GM23338 (cell line): ENCODE measurements at regions not wholly inside any gene's neighbourhood (a gene's known extent, or its start where the extent isn't known, plus 50 kb on each side); places are given as distances from the start of the nearest gene placed in this dataset.

Experiments
- ATAC-seq: fragments of 200-7000 bp; cut with Tn5 transposase; 3 replicates; pipeline ENCODE4 v1.9.1; 2020
- DNase-seq: peaks from one replicate; pipeline ENCODE4 v3.0.0-alpha.2; 2015; ENCODE audit warnings: low spot score
- H2AFZ ChIP-seq: fragments of 200-600 bp; sonication (generic); 2 replicates; pipeline ENCODE4 v1.8.0; 2016; ENCODE audit warnings: antibody characterized with exemption, mild to moderate bottlenecking, moderate library complexity
- H3F3A ChIP-seq: fragments of 200-600 bp; sonication (generic); replicated peaks from 2 replicates; pipeline ENCODE4 v1.8.0; 2017; ENCODE audit warnings: antibody characterized with exemption, mixed run types, low read depth
- H3K27ac ChIP-seq: fragments of 200-600 bp; sonication (generic); 2 replicates; pipeline ENCODE4 v1.6.1; 2016; ENCODE audit warnings: low read depth
- H3K27me3 ChIP-seq: fragments of 200-600 bp; sonication (generic); 2 replicates; pipeline ENCODE4 v1.8.0; 2016; ENCODE audit warnings: mild to moderate bottlenecking, mixed run types, moderate library complexity; ENCODE audit not compliant: insufficient read depth
- H3K36me3 ChIP-seq: fragments of 200-600 bp; sonication (generic); 2 replicates; pipeline ENCODE4 v1.8.0; 2016; ENCODE audit warnings: mild to moderate bottlenecking; ENCODE audit not compliant: insufficient read depth
- H3K4me1 ChIP-seq: fragments of 200-600 bp; sonication (generic); 2 replicates; pipeline ENCODE4 v1.8.0; 2016; ENCODE audit warnings: mild to moderate bottlenecking, moderate library complexity; ENCODE audit not compliant: insufficient read depth
- H3K4me2 ChIP-seq: fragments of 200-600 bp; sonication (generic); 2 replicates; pipeline ENCODE4 v1.7.1; 2017; ENCODE audit warnings: mixed run types
- H3K4me3 ChIP-seq: fragments of 200-600 bp; sonication (generic); 2 replicates; pipeline ENCODE4 v1.6.1; 2016; ENCODE audit warnings: mixed run types
- H3K79me2 ChIP-seq: fragments of 200-600 bp; sonication (generic); replicated peaks from 2 replicates; pipeline ENCODE4 v1.8.0; 2017; ENCODE audit warnings: mild to moderate bottlenecking; ENCODE audit not compliant: insufficient read depth
- H3K9me2 ChIP-seq: fragments of 200-600 bp; sonication (generic); 2 replicates; pipeline ENCODE4 v1.8.0; 2017; ENCODE audit not compliant: insufficient read depth
- H4K20me1 ChIP-seq: fragments of 200-600 bp; sonication (generic); replicated peaks from 2 replicates; pipeline ENCODE4 v1.8.0; 2017; ENCODE audit warnings: mild to moderate bottlenecking; ENCODE audit not compliant: insufficient read depth
- H3K27ac Mint-ChIP-seq: 2 replicates; pipeline ENCODE4 v1.8.0; 2020; ENCODE audit warnings: inconsistent platforms, mild to moderate bottlenecking, moderate library complexity, mixed read lengths
- H3K27me3 Mint-ChIP-seq: 3 replicates; pipeline ENCODE4 v1.8.0; 2022; ENCODE audit warnings: low read depth, mild to moderate bottlenecking, moderate library complexity, mixed read lengths, inconsistent platforms; ENCODE audit not compliant: insufficient read depth, poor library complexity
- H3K36me3 Mint-ChIP-seq: 3 replicates; pipeline ENCODE4 v1.8.0; 2021; ENCODE audit warnings: low read depth, mild to moderate bottlenecking, inconsistent platforms, moderate library complexity, mixed read lengths
- H3K4me1 Mint-ChIP-seq: 3 replicates; pipeline ENCODE4 v1.8.0; 2020; ENCODE audit warnings: mild to moderate bottlenecking, inconsistent platforms, mixed read lengths
- H3K4me3 Mint-ChIP-seq: 3 replicates; pipeline ENCODE4 v1.8.0; 2021; ENCODE audit warnings: moderate library complexity, mild to moderate bottlenecking, inconsistent platforms, mixed read lengths
- H3K9me3 Mint-ChIP-seq: 3 replicates; pipeline ENCODE4 v1.8.0; 2020; ENCODE audit warnings: moderate library complexity, mild to moderate bottlenecking, inconsistent platforms, mixed read lengths
- CREB1 ChIP-seq: fragments of 250-450 bp; sonication (Bioruptor Pico); IDR thresholded peaks from 2 replicates; pipeline ENCODE4 v1.5.0; 2020; ENCODE audit warnings: low read depth, mild to moderate bottlenecking, moderate library complexity
- CTCF ChIP-seq, 2 experiments: fragments of 200-600 bp in 1 of 2; sonication (generic) in 1 of 2; conservative IDR thresholded peaks; 2 replicates each; pipeline versions ENCODE4 v1.5.1 to v1.6.1; 2016 to 2017; ENCODE audit warnings: antibody characterized with exemption in 2 of 2, low read depth in 2 of 2, mild to moderate bottlenecking in 2 of 2, moderate library complexity in 1 of 2
- EZH2 ChIP-seq: fragments of 200-600 bp; sonication (generic); IDR thresholded peaks from one replicate; pipeline ENCODE4 v1.8.0; 2017; ENCODE audit warnings: antibody characterized with exemption, mild to moderate bottlenecking, low read depth; ENCODE audit not compliant: unreplicated experiment
- EZH2phosphoT487 ChIP-seq: fragments of 200-600 bp; sonication (generic); IDR thresholded peaks from one replicate; pipeline ENCODE4 v1.8.1; 2018; ENCODE audit warnings: antibody characterized with exemption; ENCODE audit not compliant: unreplicated experiment
- NANOG ChIP-seq: IDR thresholded peaks from 2 replicates; pipeline ENCODE4 v1.6.1; 2016; ENCODE audit warnings: antibody characterized with exemption, borderline replicate concordance
- REST ChIP-seq: IDR thresholded peaks from one replicate; pipeline ENCODE4 v1.6.1; 2018; ENCODE audit warnings: antibody characterized with exemption; ENCODE audit not compliant: unreplicated experiment
- STAT1 ChIP-seq: IDR thresholded peaks from one replicate; pipeline ENCODE4 v1.6.1; 2016; ENCODE audit warnings: antibody characterized with exemption; ENCODE audit not compliant: unreplicated experiment
- ZNF114 ChIP-seq: fragments of 250-450 bp; sonication (Bioruptor Pico); IDR thresholded peaks from 2 replicates; pipeline ENCODE4 v1.5.0; 2020; ENCODE audit warnings: mild to moderate bottlenecking, moderate library complexity
- ZNF331 ChIP-seq: fragments of 250-450 bp; sonication (Bioruptor Pico); IDR thresholded peaks from 2 replicates; pipeline ENCODE4 v1.5.0; 2020; ENCODE audit warnings: low read depth, mild to moderate bottlenecking, moderate library complexity
- ZNF462 ChIP-seq: fragments of 250-450 bp; sonication (Bioruptor Pico); IDR thresholded peaks from 2 replicates; pipeline ENCODE4 v1.5.0; 2020; ENCODE audit warnings: mild to moderate bottlenecking, moderate library complexity
- TF ChIP-seq, protein P1 (sequence below): IDR thresholded peaks from 2 replicates; pipeline ENCODE4 v1.6.1; 2016; ENCODE audit warnings: antibody characterized with exemption

GRCh38 chr3:187947927-187948682 lies 202.8 kb upstream of the BCL6 start (continued):
- no peak for TF ChIP-seq STAT1

DNA sequence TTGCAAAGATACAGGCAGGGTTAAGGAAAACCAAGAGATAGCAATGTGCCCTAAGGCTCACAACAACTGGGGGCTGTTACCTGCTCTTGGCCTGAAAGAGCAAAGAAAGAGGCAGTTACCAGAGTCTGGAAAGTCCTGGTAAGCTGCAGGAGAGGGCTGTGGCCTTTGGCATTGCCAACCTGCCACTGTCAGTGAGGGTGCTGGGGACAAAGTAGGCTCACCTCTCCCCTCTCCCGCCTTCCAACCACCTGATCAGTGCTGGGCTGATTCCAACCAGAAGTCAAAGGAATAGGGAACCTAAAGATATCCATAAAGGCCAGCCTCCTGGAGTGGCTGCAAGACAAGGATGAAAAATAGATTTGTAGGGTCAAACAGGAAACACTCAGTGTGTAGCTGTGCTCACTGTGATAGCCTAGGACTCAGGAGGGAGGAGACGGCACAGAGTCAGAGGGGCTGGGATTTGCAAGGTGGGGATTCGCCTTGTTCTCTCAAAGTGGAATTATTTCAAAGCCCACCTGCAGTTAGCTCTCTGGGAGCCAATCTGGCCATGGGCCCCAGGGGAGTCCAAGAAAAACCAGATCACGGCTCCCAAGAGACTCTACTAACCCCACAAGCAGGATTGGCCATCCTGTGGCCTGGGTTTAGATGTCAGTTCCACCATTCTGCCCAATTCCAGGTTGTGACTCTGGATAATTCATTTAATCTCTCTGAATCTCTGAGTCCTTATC lies 204.0 kb upstream of the BCL6 start:
- Histone ChIP-seq H3F3A (no peaks in the 10 kb centered on the region), H2AFZ (peak overlapping the region; percentile 28; the same call in 1 of the 2 replicates), H3K27me3 (no peaks in the 10 kb centered on the region), H3K79me2 (no peaks in the 10 kb centered on the region), H4K20me1 (no peaks in the 10 kb centered on the region), H3K27ac (no peak overlapping the region), H3K4me1 (no peaks in the 10 kb centered on the region; the same call in 1 of the 2 replicates), H3K9me2 (peaks cover 22% of the 10 kb centered on the region; the same call in 1 of the 2 replicates), H3K4me3 (no peak overlapping the region), H3K36me3 (no peaks in the 10 kb centered on the region), H3K4me2 (no peak overlapping the region)
- Mint-ChIP-seq H3K27me3 (peaks cover 4% of the 10 kb centered on the region), H3K4me3 (no peak overlapping the region), H3K27ac (no peak overlapping the region; the same call in 1 of the 2 replicates), H3K36me3 (no peaks in the 10 kb centered on the region), H3K9me3 (no peaks in the 10 kb centered on the region), H3K4me1 (peaks cover 5% of the 10 kb centered on the region)
- DNase-seq (no peak), ATAC-seq (no peak)
- TF ChIP-seq ZNF114 (CRISPR knock-in tag): no peak
- TF ChIP-seq REST: no peak
- TF ChIP-seq CREB1 (CRISPR knock-in tag): no peak
- no peak for TF ChIP-seq CTCF (conservative IDR thresholded peaks at IDR 0.05; ENCODE audit: low read depth in 2 of 2)
- no peak for TF ChIP-seq ZNF331
- TF ChIP-seq EZH2: no peak
- no peak for TF ChIP-seq ZNF462
- TF ChIP-seq NANOG: no peak
- TF ChIP-seq, protein P1, sequence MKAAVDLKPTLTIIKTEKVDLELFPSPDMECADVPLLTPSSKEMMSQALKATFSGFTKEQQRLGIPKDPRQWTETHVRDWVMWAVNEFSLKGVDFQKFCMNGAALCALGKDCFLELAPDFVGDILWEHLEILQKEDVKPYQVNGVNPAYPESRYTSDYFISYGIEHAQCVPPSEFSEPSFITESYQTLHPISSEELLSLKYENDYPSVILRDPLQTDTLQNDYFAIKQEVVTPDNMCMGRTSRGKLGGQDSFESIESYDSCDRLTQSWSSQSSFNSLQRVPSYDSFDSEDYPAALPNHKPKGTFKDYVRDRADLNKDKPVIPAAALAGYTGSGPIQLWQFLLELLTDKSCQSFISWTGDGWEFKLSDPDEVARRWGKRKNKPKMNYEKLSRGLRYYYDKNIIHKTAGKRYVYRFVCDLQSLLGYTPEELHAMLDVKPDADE: no peak
- no peak for TF ChIP-seq EZH2phosphoT487
